H9 (cell line): ENCODE measurements at regions not wholly inside any gene's neighbourhood (a gene's known extent, or its start where the extent isn't known, plus 50 kb on each side); places are given as distances from the start of the nearest gene placed in this dataset.

Experiments used
- DNase-seq: peaks from one replicate; pipeline ENCODE4 v3.0.0-alpha.2; 2017
- H2AFZ ChIP-seq: one replicate; pipeline ENCODE4 v1.6.1; 2013; ENCODE audit warnings: mild to moderate bottlenecking, low read length, control low read depth, moderate library complexity
- H2AK5ac ChIP-seq: 2 replicates; pipeline ENCODE4 v1.6.1; 2013; ENCODE audit warnings: low read length, control low read depth, mixed read lengths; ENCODE audit not compliant: insufficient read length
- H2BK120ac ChIP-seq: one replicate; pipeline ENCODE4 v1.6.1; 2013; ENCODE audit warnings: low read depth, mild to moderate bottlenecking, low read length, control low read depth, inconsistent platforms; ENCODE audit not compliant: poor library complexity, severe bottlenecking
- H2BK12ac ChIP-seq: 2 replicates; pipeline ENCODE4 v1.6.1; 2013; ENCODE audit warnings: low read length, control low read depth, mixed read lengths, low read depth; ENCODE audit not compliant: insufficient read length
- H2BK15ac ChIP-seq: 2 replicates; pipeline ENCODE4 v1.6.1; 2013; ENCODE audit warnings: low read depth, low read length, control low read depth
- H2BK20ac ChIP-seq: one replicate; pipeline ENCODE4 v1.6.1; 2013; ENCODE audit warnings: low read depth, mild to moderate bottlenecking, low read length, control low read depth, inconsistent platforms; ENCODE audit not compliant: poor library complexity, severe bottlenecking
- H2BK5ac ChIP-seq: 2 replicates; pipeline ENCODE4 v1.6.1; 2013; ENCODE audit warnings: low read length, control low read depth, mixed read lengths; ENCODE audit not compliant: insufficient read length
- H3K14ac ChIP-seq: 2 replicates; pipeline ENCODE4 v1.6.1; 2013; ENCODE audit warnings: low read length, control low read depth; ENCODE audit not compliant: insufficient read depth
- H3K18ac ChIP-seq: 2 replicates; pipeline ENCODE4 v1.6.1; 2013; ENCODE audit warnings: low read depth, mild to moderate bottlenecking, mixed read lengths, low read length, control low read depth; ENCODE audit not compliant: insufficient read length
- H3K23ac ChIP-seq: 2 replicates; pipeline ENCODE4 v1.6.1; 2013; ENCODE audit warnings: low read length, control low read depth, mixed read lengths, low read depth; ENCODE audit not compliant: insufficient read length
- H3K23me2 ChIP-seq: 2 replicates; pipeline ENCODE4 v1.6.1; 2013; ENCODE audit warnings: low read depth, mild to moderate bottlenecking, mixed read lengths, low read length, control low read depth; ENCODE audit not compliant: insufficient read length, poor library complexity, severe bottlenecking
- H3K27ac ChIP-seq: 2 replicates; pipeline ENCODE4 v1.5.1; 2013; ENCODE audit warnings: low read length, control low read depth, mixed read lengths, low read depth; ENCODE audit not compliant: insufficient read length
- H3K27me3 ChIP-seq: 2 replicates; pipeline ENCODE4 v1.6.1; 2013; ENCODE audit warnings: low read length, control low read depth, inconsistent platforms; ENCODE audit not compliant: insufficient read depth
- H3K4ac ChIP-seq: 2 replicates; pipeline ENCODE4 v1.6.1; 2013; ENCODE audit warnings: low read depth, mild to moderate bottlenecking, control low read depth, inconsistent platforms, low read length, moderate library complexity
- H3K4me1 ChIP-seq: 2 replicates; pipeline ENCODE4 v1.6.1; 2013; ENCODE audit warnings: low read length, control low read depth, inconsistent platforms; ENCODE audit not compliant: insufficient read depth
- H3K4me2 ChIP-seq: 2 replicates; pipeline ENCODE4 v1.6.1; 2013; ENCODE audit warnings: low read length, control low read depth, mixed read lengths; ENCODE audit not compliant: insufficient read length, insufficient read depth
- H3K56ac ChIP-seq: 2 replicates; pipeline ENCODE4 v1.6.1; 2013; ENCODE audit warnings: low read depth, mild to moderate bottlenecking, mixed read lengths, low read length, control low read depth; ENCODE audit not compliant: insufficient read length
- H3K79me1 ChIP-seq: 2 replicates; pipeline ENCODE4 v1.6.1; 2013; ENCODE audit warnings: low read depth, mild to moderate bottlenecking, moderate library complexity, low read length, control low read depth, inconsistent platforms; ENCODE audit not compliant: insufficient read depth, poor library complexity, severe bottlenecking
- H3K79me2 ChIP-seq: 2 replicates; pipeline ENCODE4 v1.6.1; 2013; ENCODE audit warnings: low read length, control low read depth, inconsistent platforms; ENCODE audit not compliant: insufficient read depth
- H3K9ac ChIP-seq: 2 replicates; pipeline ENCODE4 v1.6.1; 2013; ENCODE audit warnings: low read length, control low read depth, mixed read lengths; ENCODE audit not compliant: insufficient read length; ENCODE audit errors: extremely low read depth
- H3K9me3 ChIP-seq: one replicate; pipeline ENCODE4 v1.6.1; 2013; ENCODE audit warnings: low read depth, low read length, inconsistent platforms; ENCODE audit not compliant: control insufficient read depth
- H3T11ph ChIP-seq: one replicate; pipeline ENCODE4 v1.6.1; 2013; ENCODE audit warnings: mild to moderate bottlenecking, low read length, control low read depth, inconsistent platforms
- H4K20me1 ChIP-seq: one replicate; pipeline ENCODE4 v1.6.1; 2013; ENCODE audit not compliant: control insufficient read depth, insufficient read length, insufficient read depth
- H4K5ac ChIP-seq: 2 replicates; pipeline ENCODE4 v1.6.1; 2013; ENCODE audit warnings: low read depth, mild to moderate bottlenecking, mixed read lengths, low read length, control low read depth; ENCODE audit not compliant: insufficient read length
- H4K8ac ChIP-seq: replicated peaks from 2 replicates; pipeline ENCODE4 v1.6.1; 2013; ENCODE audit warnings: low read length, control low read depth, mixed read lengths, low read depth; ENCODE audit not compliant: insufficient read length
- H4K91ac ChIP-seq: 2 replicates; pipeline ENCODE4 v1.6.1; 2013; ENCODE audit warnings: low read depth, mild to moderate bottlenecking, moderate library complexity, mixed read lengths, low read length, control low read depth; ENCODE audit not compliant: insufficient read length
- H3K27ac Mint-ChIP-seq, 3 experiments: 2 replicates in 2 of 3; 3 replicates in 1 of 3; pipeline ENCODE4 v1.8.0; 2020 to 2021; ENCODE audit warnings: mixed read lengths in 3 of 3, mild to moderate bottlenecking in 1 of 3, moderate library complexity in 1 of 3
- H3K27me3 Mint-ChIP-seq: 2 replicates; pipeline ENCODE4 v1.8.0; 2021; ENCODE audit warnings: low read depth, mild to moderate bottlenecking, moderate library complexity, mixed read lengths
- H3K36me3 Mint-ChIP-seq, 3 experiments: 2 replicates in 2 of 3; 3 replicates in 1 of 3; pipeline ENCODE4 v1.8.0; 2020 to 2021; ENCODE audit warnings: low read depth in 3 of 3, mixed read lengths in 3 of 3; ENCODE audit not compliant: insufficient read depth in 1 of 3
- H3K4me1 Mint-ChIP-seq, 2 experiments: 2 replicates each; pipeline ENCODE4 v1.8.0; 2020; ENCODE audit warnings: mixed read lengths in 2 of 2
- H3K4me3 Mint-ChIP-seq, 2 experiments: 2 replicates in 1 of 2; 3 replicates in 1 of 2; pipeline ENCODE4 v1.8.0; 2020 to 2021; ENCODE audit warnings: mild to moderate bottlenecking in 2 of 2, mixed read lengths in 2 of 2, moderate library complexity in 1 of 2
- H3K9me3 Mint-ChIP-seq, 2 experiments: 2 replicates in 1 of 2; 3 replicates in 1 of 2; pipeline ENCODE4 v1.8.0; 2020; ENCODE audit warnings: mild to moderate bottlenecking in 2 of 2, mixed read lengths in 2 of 2, moderate library complexity in 1 of 2
- WGBS: extraction: QIAGEN DNeasy Blood & Tissue Kit; methylation state at CpG from one replicate; pipeline ENCODE4 v1.1.7; 2013; ENCODE audit warnings: missing lambda C conversion rate, low lambda C conversion rate, mixed read lengths; ENCODE audit not compliant: insufficient read length; ENCODE audit errors: extremely low coverage; 5-methylcytosine and 5-hydroxymethylcytosine counted together
- TF ChIP-seq, protein P1 (sequence below): fragments of 200-600 bp; sonication (generic); conservative IDR thresholded peaks from 3 replicates; pipeline ENCODE4 v1.8.0; 2021; ENCODE audit warnings: antibody characterized with exemption, mild to moderate bottlenecking

DNA sequence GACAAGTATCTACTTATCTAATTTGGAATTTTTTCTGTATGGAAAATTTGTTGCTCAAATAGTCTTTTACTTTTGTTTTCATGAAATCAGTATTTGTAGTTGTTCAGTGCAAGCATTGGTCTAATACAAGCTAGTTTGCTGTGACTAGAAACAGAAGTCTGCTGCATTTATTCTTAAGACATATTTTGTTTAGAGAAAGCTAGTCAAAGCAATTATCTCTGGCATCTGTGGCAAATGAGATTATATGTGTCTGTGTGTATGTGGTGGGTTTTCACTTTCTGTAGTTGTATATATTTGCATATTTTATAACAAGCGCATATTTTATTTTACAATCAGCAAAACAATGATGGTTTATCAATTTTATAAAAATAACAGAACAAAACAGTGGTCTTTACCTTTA lies 96.0 kb upstream of the SIAH1 start:
- no peak overlapping the region for H3K23ac ChIP-seq
- H3K79me1 ChIP-seq, result no peaks in the 10 kb centered on the region
- H4K8ac ChIP-seq, result no peak overlapping the region
- peaks cover 2 to 6% (median 6%) of the 10 kb centered on the region in 3 experiments; a peak in 5 of 7 replicates for H3K36me3 Mint-ChIP-seq
- WGBS, result no CpG with 5 or more reads among the region's 1 CpG
- H3K4me2 ChIP-seq, result no peak overlapping the region
- no peak overlapping the region for H3K27ac Mint-ChIP-seq
- H3K4ac ChIP-seq, result no peak overlapping the region
- no peak for DNase-seq
- H3K27ac ChIP-seq, result no peak overlapping the region
- peaks cover 12 to 18% of the 10 kb centered on the region in 2 experiments for H3K9me3 Mint-ChIP-seq
- no peak overlapping the region for H2AFZ ChIP-seq
- no peak overlapping the region for H2BK15ac ChIP-seq
- H2BK12ac ChIP-seq, result no peak overlapping the region
- peaks cover 2% of the 10 kb centered on the region for H3K27me3 Mint-ChIP-seq
- no peaks in the 10 kb centered on the region for H4K20me1 ChIP-seq
- no peak overlapping the region for H3K4me3 Mint-ChIP-seq
- no peaks in the 10 kb centered on the region for H3K79me2 ChIP-seq
- H2BK120ac ChIP-seq, result no peak overlapping the region
- H3K9ac ChIP-seq, result no peak overlapping the region
- no peak overlapping the region for H4K91ac ChIP-seq
- peaks cover 18 to 22% of the 10 kb centered on the region in 2 experiments for H3K4me1 Mint-ChIP-seq
- H3K14ac ChIP-seq, result no peak overlapping the region
- no peaks in the 10 kb centered on the region for H3K4me1 ChIP-seq
- no peaks in the 10 kb centered on the region for H3K23me2 ChIP-seq
- H2BK20ac ChIP-seq, result no peak overlapping the region
- H3K18ac ChIP-seq, result no peak overlapping the region
- no peaks in the 10 kb centered on the region for H3K9me3 ChIP-seq
- no peak overlapping the region for H4K5ac ChIP-seq
- no peaks in the 10 kb centered on the region for H3K27me3 ChIP-seq
- no peak overlapping the region for H3T11ph ChIP-seq
- no peak overlapping the region for H3K56ac ChIP-seq
- no peak overlapping the region for H2BK5ac ChIP-seq
- H2AK5ac ChIP-seq, result no peak overlapping the region
- TF ChIP-seq, protein P1, sequence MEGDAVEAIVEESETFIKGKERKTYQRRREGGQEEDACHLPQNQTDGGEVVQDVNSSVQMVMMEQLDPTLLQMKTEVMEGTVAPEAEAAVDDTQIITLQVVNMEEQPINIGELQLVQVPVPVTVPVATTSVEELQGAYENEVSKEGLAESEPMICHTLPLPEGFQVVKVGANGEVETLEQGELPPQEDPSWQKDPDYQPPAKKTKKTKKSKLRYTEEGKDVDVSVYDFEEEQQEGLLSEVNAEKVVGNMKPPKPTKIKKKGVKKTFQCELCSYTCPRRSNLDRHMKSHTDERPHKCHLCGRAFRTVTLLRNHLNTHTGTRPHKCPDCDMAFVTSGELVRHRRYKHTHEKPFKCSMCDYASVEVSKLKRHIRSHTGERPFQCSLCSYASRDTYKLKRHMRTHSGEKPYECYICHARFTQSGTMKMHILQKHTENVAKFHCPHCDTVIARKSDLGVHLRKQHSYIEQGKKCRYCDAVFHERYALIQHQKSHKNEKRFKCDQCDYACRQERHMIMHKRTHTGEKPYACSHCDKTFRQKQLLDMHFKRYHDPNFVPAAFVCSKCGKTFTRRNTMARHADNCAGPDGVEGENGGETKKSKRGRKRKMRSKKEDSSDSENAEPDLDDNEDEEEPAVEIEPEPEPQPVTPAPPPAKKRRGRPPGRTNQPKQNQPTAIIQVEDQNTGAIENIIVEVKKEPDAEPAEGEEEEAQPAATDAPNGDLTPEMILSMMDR, result no peak
